HepG2 (cell line): ENCODE measurements at regions not wholly inside any gene's neighbourhood (a gene's known extent, or its start where the extent isn't known, plus 50 kb on each side); places are given as distances from the start of the nearest gene placed in this dataset.

Source experiments
- ARHGAP35 ChIP-seq: sonication (generic); formaldehyde crosslinking; IDR thresholded peaks from 2 replicates; pipeline ENCODE4 v1.9.0; 2022; ENCODE audit warnings: mild to moderate bottlenecking, inconsistent platforms, moderate library complexity, missing genetic modification reagents, borderline replicate concordance
- ATF7 ChIP-seq, 2 experiments: fragments of 450-650 bp in 1 of 2; sonication (generic) in 1 of 2; formaldehyde crosslinking in 1 of 2; IDR thresholded peaks; 2 replicates each; pipeline versions ENCODE4 v1.4.0 to v1.6.1; 2016 to 2020; ENCODE audit warnings: antibody characterized with exemption in 1 of 2, mild to moderate bottlenecking in 1 of 2, missing genetic modification reagents in 1 of 2
- CBX2 ChIP-seq, 2 experiments: fragments of 200-600 bp in 1 of 2; sonication (generic); formaldehyde crosslinking in 1 of 2; IDR thresholded peaks; 2 replicates each; pipeline versions ENCODE4 v1.7.0 to v1.8.1; 2018 to 2022; ENCODE audit warnings: low read depth in 2 of 2, low read length in 1 of 2, mild to moderate bottlenecking in 1 of 2, missing genetic modification reagents in 1 of 2
- EZH2 ChIP-seq: conservative IDR thresholded peaks from 2 replicates; pipeline ENCODE4 v1.6.1; 2012; ENCODE audit warnings: mild to moderate bottlenecking, low read depth, low read length, moderate library complexity
- HNRNPL ChIP-seq: fragments of 200-400 bp; formaldehyde crosslinking; IDR thresholded peaks from 2 replicates; pipeline ENCODE4 v1.6.1; 2017; ENCODE audit warnings: mild to moderate bottlenecking, low read depth, low read length
- MEIS2 ChIP-seq: sonication (generic); formaldehyde crosslinking; IDR thresholded peaks from 2 replicates; pipeline ENCODE4 v1.9.0; 2021; ENCODE audit warnings: mild to moderate bottlenecking, missing genetic modification reagents
- TAF1 ChIP-seq: sonication (generic); formaldehyde crosslinking; IDR thresholded peaks from 2 replicates; pipeline ENCODE4 v1.4.0; 2020; ENCODE audit warnings: missing genetic modification reagents
- XRCC5 ChIP-seq: fragments of 200-400 bp; formaldehyde crosslinking; optimal IDR thresholded peaks from 2 replicates; pipeline ENCODE3; 2017; ENCODE audit warnings: mild to moderate bottlenecking, low read length
- TF ChIP-seq, protein P1 (sequence below): sonication (generic); formaldehyde crosslinking; conservative IDR thresholded peaks from 2 replicates; pipeline ENCODE4 v1.4.0; 2020; ENCODE audit warnings: missing genetic modification reagents

DNA sequence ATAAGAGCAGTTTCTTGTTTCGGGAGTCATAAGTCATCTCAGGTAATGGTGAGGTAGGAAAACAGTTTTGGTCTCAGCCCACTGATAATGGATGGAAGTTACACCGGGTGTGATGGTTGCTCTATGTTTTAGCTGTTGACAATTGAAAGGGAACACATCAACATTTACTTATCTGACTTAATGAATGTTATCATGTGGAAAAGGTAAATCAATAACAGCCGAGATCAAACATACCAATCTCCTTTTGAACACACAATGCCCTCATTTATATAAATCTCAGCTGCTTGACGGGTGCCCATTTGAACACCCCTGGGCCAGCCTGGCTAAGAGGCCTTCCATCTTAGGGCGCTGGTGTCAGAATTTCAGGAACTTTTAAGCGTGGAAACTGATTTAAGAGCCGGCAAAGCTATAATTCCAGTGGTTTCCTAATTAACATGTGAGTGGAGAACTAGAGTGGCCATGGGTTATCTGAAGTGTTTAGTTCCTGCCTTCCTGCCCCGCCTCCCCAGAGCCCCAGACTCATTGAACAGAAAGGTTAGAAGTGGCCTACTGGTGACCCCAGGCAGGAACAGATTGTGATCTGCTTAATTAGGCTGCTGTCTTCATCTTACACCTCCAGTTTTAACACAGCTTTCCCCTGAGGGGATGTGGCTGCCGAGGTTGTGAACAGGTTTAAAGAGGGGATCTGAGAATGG lies 572.7 kb downstream of the FGF9 start:
- no peak for TF ChIP-seq MEIS2 (CRISPR knock-in tag)
- TF ChIP-seq, protein P1, sequence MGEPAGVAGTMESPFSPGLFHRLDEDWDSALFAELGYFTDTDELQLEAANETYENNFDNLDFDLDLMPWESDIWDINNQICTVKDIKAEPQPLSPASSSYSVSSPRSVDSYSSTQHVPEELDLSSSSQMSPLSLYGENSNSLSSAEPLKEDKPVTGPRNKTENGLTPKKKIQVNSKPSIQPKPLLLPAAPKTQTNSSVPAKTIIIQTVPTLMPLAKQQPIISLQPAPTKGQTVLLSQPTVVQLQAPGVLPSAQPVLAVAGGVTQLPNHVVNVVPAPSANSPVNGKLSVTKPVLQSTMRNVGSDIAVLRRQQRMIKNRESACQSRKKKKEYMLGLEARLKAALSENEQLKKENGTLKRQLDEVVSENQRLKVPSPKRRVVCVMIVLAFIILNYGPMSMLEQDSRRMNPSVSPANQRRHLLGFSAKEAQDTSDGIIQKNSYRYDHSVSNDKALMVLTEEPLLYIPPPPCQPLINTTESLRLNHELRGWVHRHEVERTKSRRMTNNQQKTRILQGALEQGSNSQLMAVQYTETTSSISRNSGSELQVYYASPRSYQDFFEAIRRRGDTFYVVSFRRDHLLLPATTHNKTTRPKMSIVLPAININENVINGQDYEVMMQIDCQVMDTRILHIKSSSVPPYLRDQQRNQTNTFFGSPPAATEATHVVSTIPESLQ (CRISPR knock-in tag) = no peak
- TF ChIP-seq XRCC5 = no peak
- TF ChIP-seq HNRNPL = no peak
- no peak for TF ChIP-seq ATF7 (IDR thresholded peaks at IDR 0.05)
- TF ChIP-seq ATF7 (CRISPR knock-in tag; IDR thresholded peaks at IDR 0.05) = no peak
- no peak for TF ChIP-seq CBX2 (IDR thresholded peaks at IDR 0.05; ENCODE audit: low read depth, low read length)
- TF ChIP-seq CBX2 (CRISPR knock-in tag; IDR thresholded peaks at IDR 0.05; ENCODE audit: low read depth) = no peak
- no peak for TF ChIP-seq EZH2
- TF ChIP-seq TAF1 (CRISPR knock-in tag) = no peak
- no peak for TF ChIP-seq ARHGAP35 (CRISPR knock-in tag)
